IMR-90 (cell line): ENCODE measurements at regions not wholly inside any gene's neighbourhood (a gene's known extent, or its start where the extent isn't known, plus 50 kb on each side); places are given as distances from the start of the nearest gene placed in this dataset.

ENCODE experiments used
- ATAC-seq: fragments of 200-7000 bp; cut with Tn5 transposase; 2 replicates; pipeline ENCODE4 v1.9.1; 2020; ENCODE audit warnings: low read depth, mild to moderate bottlenecking, moderate library complexity
- BruUV-seq: library from RNA; stranded (reverse); fragments of 400-500 nt; replicated peaks from 2 replicates; lab custom pipeline; 2021; lab: Mats Ljungman, UMichigan
- CTCF ChIA-PET: fragments of 300-600 bp; formaldehyde crosslinking; extraction: SDS; loops from one replicate; lab custom pipeline; 2021; ENCODE audit warnings: antibody characterized with exemption; lab: Yijun Ruan, JAX
- POLR2A ChIA-PET: fragments of 300-600 bp; sonication (Branson Sonifier 250); formaldehyde crosslinking; loops from one replicate; lab custom pipeline; 2022; ENCODE audit warnings: antibody characterized with exemption; ENCODE audit not compliant: unreplicated experiment; lab: Charles Lee
- DNase-seq: peaks from one replicate; pipeline ENCODE4 v3.0.0; 2013
- H2AFZ ChIP-seq: replicated peaks from 2 replicates; pipeline ENCODE3; 2013; ENCODE audit warnings: low read length, mild to moderate bottlenecking; ENCODE audit not compliant: poor library complexity
- H2AK5ac ChIP-seq: 2 replicates; pipeline ENCODE4 v1.6.1; 2013; ENCODE audit warnings: low read depth, low read length, inconsistent platforms
- H2AK9ac ChIP-seq: replicated peaks from 2 replicates; pipeline ENCODE3; 2013; ENCODE audit warnings: mild to moderate bottlenecking, low read depth, low read length, moderate library complexity; ENCODE audit not compliant: poor library complexity
- H2BK120ac ChIP-seq: 2 replicates; pipeline ENCODE4 v1.6.1; 2013; ENCODE audit warnings: low read depth, low read length, inconsistent platforms
- H2BK15ac ChIP-seq: 3 replicates; pipeline ENCODE4 v1.6.1; 2013; ENCODE audit warnings: low read depth, low read length, inconsistent platforms
- H2BK20ac ChIP-seq: 2 replicates; pipeline ENCODE4 v1.6.1; 2013; ENCODE audit warnings: low read depth, mild to moderate bottlenecking, inconsistent platforms, low read length, moderate library complexity
- H2BK5ac ChIP-seq: 2 replicates; pipeline ENCODE4 v1.6.1; 2013; ENCODE audit warnings: mild to moderate bottlenecking, low read depth, low read length, inconsistent platforms; ENCODE audit not compliant: poor library complexity, severe bottlenecking
- H3K14ac ChIP-seq: replicated peaks from 2 replicates; pipeline ENCODE4 v1.6.1; 2013; ENCODE audit warnings: low read depth, low read length, inconsistent platforms
- H3K18ac ChIP-seq: 2 replicates; pipeline ENCODE4 v1.6.1; 2013; ENCODE audit warnings: low read depth, low read length, control low read depth
- H3K23ac ChIP-seq: 2 replicates; pipeline ENCODE4 v1.6.1; 2013; ENCODE audit warnings: low read depth, low read length, inconsistent platforms
- H3K27ac ChIP-seq: 2 replicates; pipeline ENCODE4 v1.5.1; 2013; ENCODE audit warnings: mild to moderate bottlenecking, control low read depth, low read length; ENCODE audit not compliant: insufficient read depth
- H3K27me3 ChIP-seq: 2 replicates; pipeline ENCODE4 v1.6.1; 2013; ENCODE audit warnings: low read length; ENCODE audit not compliant: control insufficient read depth, insufficient read depth
- H3K36me3 ChIP-seq: 2 replicates; pipeline ENCODE4 v1.6.1; 2013; ENCODE audit warnings: low read length, mixed read lengths; ENCODE audit not compliant: control insufficient read depth, insufficient read depth
- H3K4ac ChIP-seq: 2 replicates; pipeline ENCODE4 v1.6.1; 2013; ENCODE audit warnings: low read depth, low read length, inconsistent platforms
- H3K4me1 ChIP-seq: 2 replicates; pipeline ENCODE4 v1.6.1; 2013; ENCODE audit warnings: low read length, mixed read lengths; ENCODE audit not compliant: control insufficient read depth, insufficient read depth
- H3K4me2 ChIP-seq: 2 replicates; pipeline ENCODE4 v1.6.1; 2013; ENCODE audit warnings: low read depth, mild to moderate bottlenecking, control low read depth, low read length, moderate library complexity
- H3K4me3 ChIP-seq: 2 replicates; pipeline ENCODE4 v1.5.1; 2013; ENCODE audit warnings: low read depth, mild to moderate bottlenecking, control low read depth, low read length, moderate library complexity; ENCODE audit not compliant: insufficient read depth
- H3K56ac ChIP-seq: 2 replicates; pipeline ENCODE4 v1.6.1; 2013; ENCODE audit warnings: low read length, inconsistent platforms; ENCODE audit not compliant: insufficient read depth; ENCODE audit errors: extremely low read depth
- H3K79me1 ChIP-seq, 2 experiments: 2 replicates each; pipeline ENCODE4 v1.6.1; 2013; ENCODE audit warnings: low read length in 2 of 2, inconsistent platforms in 1 of 2, low read depth in 1 of 2
- H3K9ac ChIP-seq: 2 replicates; pipeline ENCODE4 v1.6.1; 2013; ENCODE audit warnings: low read depth, low read length, control low read depth
- H3K9me1 ChIP-seq: 2 replicates; pipeline ENCODE4 v1.6.1; 2013; ENCODE audit warnings: low read length, inconsistent platforms; ENCODE audit not compliant: insufficient read depth
- H3K9me3 ChIP-seq: 2 replicates; pipeline ENCODE4 v1.6.1; 2013; ENCODE audit warnings: low read length; ENCODE audit not compliant: control insufficient read depth, insufficient read depth
- H4K20me1 ChIP-seq: 2 replicates; pipeline ENCODE4 v1.6.1; 2013; ENCODE audit warnings: low read length, inconsistent platforms; ENCODE audit not compliant: insufficient read depth
- H4K5ac ChIP-seq: 2 replicates; pipeline ENCODE4 v1.6.1; 2013; ENCODE audit warnings: mild to moderate bottlenecking, low read depth, low read length, control low read depth
- H4K8ac ChIP-seq, 2 experiments: 2 replicates each; pipeline ENCODE4 v1.6.1; 2013; ENCODE audit warnings: low read depth in 2 of 2, low read length in 2 of 2, control low read depth in 1 of 2, inconsistent platforms in 1 of 2
- H4K91ac ChIP-seq: 2 replicates; pipeline ENCODE4 v1.6.1; 2013; ENCODE audit warnings: low read depth, low read length, inconsistent platforms; ENCODE audit not compliant: insufficient read depth
- CEBPB ChIP-seq: IDR thresholded peaks from 2 replicates; pipeline ENCODE4 v1.6.1; 2012; ENCODE audit warnings: low read depth, low read length, improper control_type of control experiment
- CHD1 ChIP-seq: IDR thresholded peaks from 2 replicates; pipeline ENCODE4 v1.6.1; 2012; ENCODE audit warnings: low read depth, low read length, improper control_type of control experiment
- FOS ChIP-seq: fragments of 150-350 bp; IDR thresholded peaks from 2 replicates; pipeline ENCODE4 v1.6.1; 2016; ENCODE audit warnings: low read depth, low read length
- MXI1 ChIP-seq: IDR thresholded peaks from 2 replicates; pipeline ENCODE4 v1.6.1; 2012; ENCODE audit warnings: low read depth, mild to moderate bottlenecking, low read length, moderate library complexity, borderline replicate concordance
- NFE2L2 ChIP-seq: fragments of 150-350 bp; IDR thresholded peaks from 2 replicates; pipeline ENCODE4 v1.6.1; 2016; ENCODE audit warnings: low read depth, mild to moderate bottlenecking, low read length
- RCOR1 ChIP-seq: IDR thresholded peaks from 2 replicates; pipeline ENCODE4 v1.6.1; 2012; ENCODE audit warnings: mild to moderate bottlenecking, low read length, improper control_type of control experiment; ENCODE audit not compliant: insufficient replicate concordance
- RFX5 ChIP-seq: IDR thresholded peaks from 2 replicates; pipeline ENCODE4 v1.8.0; 2012; ENCODE audit warnings: low read depth, mild to moderate bottlenecking, low read length, moderate library complexity
- SMC3 ChIP-seq: fragments of 150-350 bp; IDR thresholded peaks from 2 replicates; pipeline ENCODE4 v1.6.1; 2016; ENCODE audit warnings: low read depth, mild to moderate bottlenecking, antibody characterized with exemption, low read length, moderate library complexity
- WGBS, 2 experiments: methylation state at CpG; one replicate each; pipeline versions ENCODE4 v1.1.5 to v1.1.7; 2013; ENCODE audit warnings: missing lambda C conversion rate in 2 of 2; ENCODE audit not compliant: insufficient read length in 1 of 2; ENCODE audit errors: extremely low coverage in 2 of 2; 5-methylcytosine and 5-hydroxymethylcytosine counted together
- dilution Hi-C: fragments of 300-500 bp; cut with HindIII; formaldehyde crosslinking; loops from one replicate; pipeline ENCODE4 v1.14.3; 2018; ENCODE audit warnings: low sequenced_read_pairs; ENCODE audit not compliant: unreplicated experiment
- in situ Hi-C: fragments of 300-500 bp; cut with MboI; formaldehyde crosslinking; loops from 3 replicates; pipeline ENCODE4 v1.14.3; 2019; ENCODE audit warnings: low sequenced_read_pairs, inconsistent platforms, mixed read lengths
- intact Hi-C: fragments of 100-400 bp; cut with micrococcal nuclease; formaldehyde crosslinking; loops from 2 replicates; pipeline ENCODE4 v1.10.0; 2022
- TF ChIP-seq, protein P1 (sequence below): conservative IDR thresholded peaks from 2 replicates; pipeline ENCODE4 v1.5.1; 2012; ENCODE audit warnings: mild to moderate bottlenecking, low read depth, low read length, improper control_type of control experiment
- TF ChIP-seq, protein P2 (sequence below): fragments of 150-350 bp; IDR thresholded peaks from 2 replicates; pipeline ENCODE4 v1.6.1; 2017; ENCODE audit warnings: mild to moderate bottlenecking, antibody characterized with exemption, low read length, low read depth

DNA sequence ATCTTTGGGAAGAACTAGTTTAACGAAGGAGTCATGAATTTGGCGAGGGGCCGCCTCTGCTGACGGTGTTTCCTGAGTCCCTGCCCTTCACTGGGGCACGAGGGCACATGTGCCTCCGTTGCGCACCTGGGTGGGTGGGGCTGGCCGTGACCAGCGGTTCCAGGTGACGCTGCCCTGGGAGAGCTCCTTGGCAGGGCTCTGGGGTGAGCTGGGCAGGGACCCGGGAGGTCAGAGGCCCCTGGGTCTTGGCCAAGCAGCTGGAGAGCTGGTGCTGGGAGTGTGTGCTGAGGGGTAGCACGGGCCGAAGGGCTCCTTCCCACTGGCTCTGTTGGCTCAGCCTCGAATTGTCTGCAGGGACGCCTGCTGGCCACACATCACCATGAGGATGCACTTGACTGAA, 104.6 kb downstream of the RTP5 start:
- H3K14ac ChIP-seq = no peak overlapping the region
- no CpG with 5 or more reads among the region's 15 CpGs for WGBS, 2 experiments
- no peak overlapping the region for H2AK5ac ChIP-seq
- H3K27me3 ChIP-seq = no peaks in the 10 kb centered on the region; the same call in 1 of the 2 replicates
- H3K4ac ChIP-seq = no peak overlapping the region
- H3K18ac ChIP-seq = no peak overlapping the region
- dilution Hi-C loops (no loop called here), in situ Hi-C loops (no loop called here), intact Hi-C loops (no loop called here)
- no peak overlapping the region for H2BK15ac ChIP-seq
- no peaks in the 10 kb centered on the region for H3K9me1 ChIP-seq
- no peak overlapping the region for H2BK20ac ChIP-seq
- no peak overlapping the region for H3K4me2 ChIP-seq
- no peak overlapping the region for H3K4me3 ChIP-seq
- ChIA-PET CTCF (no interaction called here), POLR2A (no interaction called here)
- H3K56ac ChIP-seq = no peak overlapping the region
- ATAC-seq = no peak
- DNase-seq = no peak
- no TSS peak for BruUV-seq
- H3K79me1 ChIP-seq = no peaks in the 10 kb centered on the region
- H3K23ac ChIP-seq = no peak overlapping the region
- TF ChIP-seq MXI1 = no peak
- TF ChIP-seq RCOR1 = no peak
- no peak for TF ChIP-seq RFX5
- no peak for TF ChIP-seq CEBPB
- no peak for TF ChIP-seq NFE2L2
- TF ChIP-seq, protein P1, sequence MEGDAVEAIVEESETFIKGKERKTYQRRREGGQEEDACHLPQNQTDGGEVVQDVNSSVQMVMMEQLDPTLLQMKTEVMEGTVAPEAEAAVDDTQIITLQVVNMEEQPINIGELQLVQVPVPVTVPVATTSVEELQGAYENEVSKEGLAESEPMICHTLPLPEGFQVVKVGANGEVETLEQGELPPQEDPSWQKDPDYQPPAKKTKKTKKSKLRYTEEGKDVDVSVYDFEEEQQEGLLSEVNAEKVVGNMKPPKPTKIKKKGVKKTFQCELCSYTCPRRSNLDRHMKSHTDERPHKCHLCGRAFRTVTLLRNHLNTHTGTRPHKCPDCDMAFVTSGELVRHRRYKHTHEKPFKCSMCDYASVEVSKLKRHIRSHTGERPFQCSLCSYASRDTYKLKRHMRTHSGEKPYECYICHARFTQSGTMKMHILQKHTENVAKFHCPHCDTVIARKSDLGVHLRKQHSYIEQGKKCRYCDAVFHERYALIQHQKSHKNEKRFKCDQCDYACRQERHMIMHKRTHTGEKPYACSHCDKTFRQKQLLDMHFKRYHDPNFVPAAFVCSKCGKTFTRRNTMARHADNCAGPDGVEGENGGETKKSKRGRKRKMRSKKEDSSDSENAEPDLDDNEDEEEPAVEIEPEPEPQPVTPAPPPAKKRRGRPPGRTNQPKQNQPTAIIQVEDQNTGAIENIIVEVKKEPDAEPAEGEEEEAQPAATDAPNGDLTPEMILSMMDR = no peak
- no peak for TF ChIP-seq FOS
- TF ChIP-seq SMC3 = no peak
- TF ChIP-seq, protein P2, sequence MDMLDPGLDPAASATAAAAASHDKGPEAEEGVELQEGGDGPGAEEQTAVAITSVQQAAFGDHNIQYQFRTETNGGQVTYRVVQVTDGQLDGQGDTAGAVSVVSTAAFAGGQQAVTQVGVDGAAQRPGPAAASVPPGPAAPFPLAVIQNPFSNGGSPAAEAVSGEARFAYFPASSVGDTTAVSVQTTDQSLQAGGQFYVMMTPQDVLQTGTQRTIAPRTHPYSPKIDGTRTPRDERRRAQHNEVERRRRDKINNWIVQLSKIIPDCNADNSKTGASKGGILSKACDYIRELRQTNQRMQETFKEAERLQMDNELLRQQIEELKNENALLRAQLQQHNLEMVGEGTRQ = no peak
- no peak for TF ChIP-seq CHD1
- H3K9me3 ChIP-seq = 0 out of 2 replicates have a peak, but pooled peaks cover 3% of the 10 kb centered on the region
- H3K9ac ChIP-seq = no peak overlapping the region
- no peaks in the 10 kb centered on the region for H3K36me3 ChIP-seq
- H4K5ac ChIP-seq = no peak overlapping the region
- H2BK120ac ChIP-seq = no peak overlapping the region
- no peak overlapping the region for H4K91ac ChIP-seq
- no peak overlapping the region for H2AFZ ChIP-seq
- H2BK5ac ChIP-seq = no peak overlapping the region
- H3K27ac ChIP-seq = no peak overlapping the region
- H2AK9ac ChIP-seq = no peak overlapping the region
- no peaks in the 10 kb centered on the region for H3K4me1 ChIP-seq
- H4K20me1 ChIP-seq = no peaks in the 10 kb centered on the region
- H4K8ac ChIP-seq = no peak overlapping the region
